GM19238 (cell line): ENCODE measurements at regions not wholly inside any gene's neighbourhood (a gene's known extent, or its start where the extent isn't known, plus 50 kb on each side); places are given as distances from the start of the nearest gene placed in this dataset.
"Not testable (repeated sequence)": the region's sequence is repeated elsewhere in the genome, so short reads cannot be mapped to it uniquely, and the experiment has no call there.

Experiments used
- DNase-seq: peaks from one replicate; pipeline ENCODE4 v3.0.0; 2011; ENCODE audit warnings: low spot score; ENCODE audit not compliant: insufficient read length

DNA sequence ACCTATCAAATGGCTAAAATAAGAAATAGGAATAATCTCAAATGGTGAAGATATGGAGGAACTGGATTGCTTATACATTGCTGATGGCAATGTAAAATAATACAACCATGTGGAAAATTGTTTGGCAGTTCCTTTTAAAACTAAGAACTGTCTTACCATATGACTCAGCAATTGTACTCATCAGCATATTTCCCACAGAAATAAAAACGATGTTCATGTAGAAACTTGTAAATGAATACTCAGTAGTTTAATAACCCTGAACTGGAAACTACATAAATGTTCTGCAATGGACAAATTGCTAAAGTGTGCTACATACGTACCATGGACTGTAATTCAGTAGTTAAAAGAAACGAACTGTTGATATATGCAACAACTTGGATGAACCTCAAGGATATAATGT is 253.9 kb upstream of the RBMS3 start:
- DNase-seq, result no peak

GRCh38 chr3:29031175-29031574 is 249.7 kb upstream of the RBMS3 start:
- DNase-seq, result not testable (repeated sequence)

DNA sequence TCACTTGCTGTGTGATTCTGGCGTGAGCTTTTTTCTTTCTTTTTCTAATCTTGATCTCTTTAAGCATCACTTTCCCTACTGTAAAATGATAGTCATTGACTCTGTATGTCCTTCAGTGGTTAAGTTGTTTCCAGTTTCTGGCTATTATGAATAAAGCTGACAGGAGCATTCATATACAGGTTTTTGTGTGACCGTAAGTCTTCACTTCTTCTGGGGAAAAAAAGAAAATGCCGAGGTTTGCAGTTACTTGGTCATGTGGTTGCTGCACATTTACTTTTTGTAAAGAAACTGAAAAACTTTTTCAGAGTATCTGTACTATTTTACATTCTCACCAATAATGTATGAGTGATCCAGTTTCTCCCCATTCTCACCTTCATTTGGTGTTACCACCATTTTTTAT is 247.4 kb upstream of the RBMS3 start:
- no peak for DNase-seq

DNA sequence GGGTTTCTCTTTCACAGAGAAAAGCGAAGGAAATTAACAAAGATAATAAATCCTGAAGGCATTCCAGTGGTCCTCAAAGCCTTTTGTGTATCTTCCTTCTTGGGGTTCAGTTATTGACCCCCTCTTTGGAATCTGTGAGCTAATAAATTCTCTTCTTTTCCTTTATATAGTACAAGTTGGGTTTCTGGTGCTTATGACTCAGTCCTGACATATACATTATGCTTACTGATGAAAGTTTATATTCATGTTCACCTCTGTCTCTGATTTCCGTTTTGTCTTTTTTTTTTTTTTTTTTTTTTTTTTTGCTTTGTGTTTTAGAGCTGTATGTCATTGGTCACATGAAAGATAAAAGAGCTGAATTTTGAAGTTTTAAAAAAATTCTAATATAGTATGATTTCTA is 230.7 kb upstream of the RBMS3 start:
- no peak for DNase-seq

GRCh38 chr3:29057326-29057725 is 223.5 kb upstream of the RBMS3 start:
- no peak for DNase-seq

GRCh38 chr3:29064085-29064484 is 216.8 kb upstream of the RBMS3 start:
- no peak for DNase-seq

DNA sequence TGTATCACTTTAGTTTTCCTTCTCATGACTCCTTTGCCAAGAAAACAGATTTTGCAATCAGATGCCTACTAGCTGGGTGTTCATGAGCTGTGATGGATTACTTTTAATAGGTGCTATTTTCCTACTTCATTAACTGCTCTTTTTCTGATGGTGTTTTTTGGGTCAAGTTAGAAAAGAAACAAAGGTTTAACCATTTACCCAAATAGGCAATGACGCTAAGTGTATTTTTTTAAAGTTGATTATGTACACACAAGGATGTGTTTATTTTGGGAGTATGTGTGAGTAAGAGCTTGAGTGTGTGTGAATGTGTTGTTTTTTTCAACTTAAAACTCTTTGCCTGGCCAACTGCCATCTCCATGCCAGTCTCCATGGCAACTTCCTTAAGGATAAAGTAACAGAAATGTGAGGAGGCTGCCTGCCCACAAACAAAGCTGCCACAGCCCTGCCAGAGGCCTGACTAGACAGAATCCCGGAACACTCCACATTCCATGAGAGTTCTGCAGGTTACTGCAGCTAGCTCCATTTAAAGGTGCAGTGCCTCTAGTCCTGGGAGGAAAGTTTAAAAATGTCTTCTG is 215.6 kb upstream of the RBMS3 start:
- no peak for DNase-seq

- DNase-seq, result no peak
Observed at GRCh38 chr3:29067007-29067406, 213.9 kb upstream of the RBMS3 start.

- no peak for DNase-seq
Observed at GRCh38 chr3:29070959-29071634, 209.8 kb upstream of the RBMS3 start.

GRCh38 chr3:29072611-29073010 is 208.3 kb upstream of the RBMS3 start:
- no peak for DNase-seq

DNA sequence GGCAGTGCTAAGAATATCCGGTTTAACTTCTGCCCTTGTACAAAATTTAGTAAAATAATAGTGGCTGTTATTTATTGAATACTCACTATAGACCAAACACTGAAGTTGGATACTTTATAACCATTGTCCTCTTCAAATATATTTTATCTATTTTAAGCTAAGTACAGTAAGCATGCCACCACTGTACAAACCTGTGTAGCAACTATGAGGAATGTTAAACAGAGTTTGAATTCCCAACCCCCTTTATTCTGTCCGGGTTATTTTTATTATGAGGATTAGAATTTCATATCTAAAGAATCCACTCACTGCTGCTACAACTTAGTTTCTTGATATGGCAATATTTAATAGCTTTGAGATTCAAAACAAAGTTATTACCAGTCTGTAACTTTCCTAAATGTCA is 203.5 kb upstream of the RBMS3 start:
- no peak for DNase-seq

- no peak for DNase-seq
Observed at GRCh38 chr3:29079358-29079757, 201.5 kb upstream of the RBMS3 start.

GRCh38 chr3:29080967-29081366 is 199.9 kb upstream of the RBMS3 start:
- DNase-seq, result no peak

DNA sequence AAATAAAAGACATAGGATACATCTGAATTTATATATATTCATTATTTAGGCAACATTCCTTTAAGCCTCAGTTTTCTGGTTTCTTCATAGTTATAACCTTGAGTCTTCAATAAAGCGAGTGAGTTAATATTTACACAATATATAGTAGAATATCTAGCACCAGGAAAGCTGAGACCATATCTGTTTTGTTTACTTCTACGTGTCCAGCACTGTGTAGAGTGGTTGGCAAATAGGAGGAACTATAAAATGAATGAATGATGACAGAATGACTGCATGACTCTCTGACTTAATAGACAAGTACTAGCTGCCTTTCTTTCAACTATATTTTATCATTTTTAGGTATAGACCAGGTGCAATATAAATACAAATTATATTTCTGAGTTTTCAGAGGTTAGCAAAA is 197.8 kb upstream of the RBMS3 start:
- no peak for DNase-seq

DNA sequence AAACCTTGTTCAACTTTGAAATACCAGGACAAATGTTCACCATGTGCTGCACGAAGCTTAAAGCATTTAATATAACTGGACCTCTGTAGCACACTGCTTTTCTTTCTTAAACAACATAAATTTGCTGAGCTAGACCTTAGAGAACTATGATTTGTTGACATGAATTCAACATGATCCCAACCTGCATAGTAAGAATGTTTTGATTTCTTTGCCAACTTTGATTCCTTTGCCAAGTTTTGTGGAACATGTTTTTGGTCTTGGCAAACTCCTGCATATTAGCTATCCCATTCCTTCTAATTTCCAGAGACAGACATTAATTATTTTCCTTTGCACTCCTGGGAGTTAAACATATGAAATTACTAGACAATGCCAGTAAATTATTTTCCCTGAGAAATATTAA is 197.2 kb upstream of the RBMS3 start:
- DNase-seq, result no peak

- no peak for DNase-seq
Observed at GRCh38 chr3:29088579-29088978, 192.3 kb upstream of the RBMS3 start.

DNA sequence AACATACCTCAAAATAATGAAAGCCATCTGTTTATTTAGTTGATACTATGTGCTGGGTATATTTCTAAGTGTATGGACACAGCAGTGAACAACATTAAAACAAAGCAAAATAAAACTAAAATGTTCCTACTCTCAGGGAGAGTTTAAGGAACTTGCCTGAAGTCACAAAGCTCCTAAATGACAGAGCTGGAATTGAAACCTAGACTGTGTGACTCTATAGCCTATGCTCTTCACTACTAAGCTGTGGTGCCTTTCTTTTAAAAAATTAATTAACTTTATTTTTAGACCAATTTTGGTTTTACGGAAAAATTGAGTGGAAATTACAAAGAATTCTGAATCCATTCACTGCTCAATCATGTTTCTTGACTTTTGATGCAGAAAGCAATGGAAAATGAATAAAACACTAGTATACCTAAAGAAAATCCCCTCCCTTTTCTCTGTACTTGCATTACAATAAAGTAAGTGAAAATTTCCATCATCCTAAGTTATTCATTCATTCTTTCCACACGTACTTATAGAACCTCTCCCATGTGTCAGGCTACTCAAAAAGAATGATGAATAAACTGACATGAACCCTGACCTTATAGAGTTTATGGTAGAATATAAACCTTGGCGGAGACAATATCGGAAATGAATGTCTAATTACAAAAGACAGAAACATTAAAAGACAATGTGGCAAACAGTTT is 189.8 kb upstream of the RBMS3 start:
- DNase-seq, result no peak

GRCh38 chr3:29091599-29092189 is 189.2 kb upstream of the RBMS3 start:
- DNase-seq, result no peak

- no peak for DNase-seq
Observed at GRCh38 chr3:29092348-29092747, 188.5 kb upstream of the RBMS3 start.

DNA sequence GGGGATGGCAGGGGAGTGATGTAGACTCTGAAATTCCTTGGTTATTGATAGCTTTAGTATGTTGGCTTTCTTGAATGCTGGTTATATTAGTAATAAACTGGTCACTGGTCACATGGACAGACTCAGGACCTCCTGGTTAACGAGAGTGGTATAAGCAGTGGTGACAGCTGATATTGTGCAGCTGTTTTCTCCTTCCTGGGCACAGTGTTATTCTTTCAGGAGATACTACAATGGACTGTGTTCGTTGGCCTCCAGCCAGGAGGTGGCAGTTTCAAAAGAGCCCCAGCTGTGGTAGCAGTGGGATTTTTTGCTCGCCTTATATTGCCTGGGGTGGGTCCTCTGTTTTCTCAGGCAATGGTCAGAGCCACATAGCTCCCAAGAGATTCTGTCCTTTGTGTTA is 181.6 kb upstream of the RBMS3 start:
- no peak for DNase-seq

DNA sequence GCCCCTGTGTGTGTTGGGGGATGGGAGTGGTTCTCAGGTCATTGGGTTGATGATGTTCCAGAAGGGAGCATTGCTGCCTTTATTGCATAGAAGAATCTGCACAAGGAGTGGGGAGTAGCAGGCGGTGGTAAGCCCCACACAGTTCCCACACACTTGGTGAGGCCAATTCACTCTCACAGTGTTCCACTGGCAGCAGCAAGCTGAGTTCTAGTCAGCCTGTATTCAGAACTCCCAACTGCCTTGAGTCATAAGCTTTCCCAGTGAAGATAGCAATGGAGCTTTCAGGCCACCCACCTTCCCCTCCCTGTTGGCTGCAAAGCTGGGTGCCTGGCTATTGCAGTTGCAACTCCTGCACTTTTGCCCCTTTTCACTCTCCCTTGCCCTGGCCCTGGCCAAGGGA is 181.1 kb upstream of the RBMS3 start:
- no peak for DNase-seq

DNA sequence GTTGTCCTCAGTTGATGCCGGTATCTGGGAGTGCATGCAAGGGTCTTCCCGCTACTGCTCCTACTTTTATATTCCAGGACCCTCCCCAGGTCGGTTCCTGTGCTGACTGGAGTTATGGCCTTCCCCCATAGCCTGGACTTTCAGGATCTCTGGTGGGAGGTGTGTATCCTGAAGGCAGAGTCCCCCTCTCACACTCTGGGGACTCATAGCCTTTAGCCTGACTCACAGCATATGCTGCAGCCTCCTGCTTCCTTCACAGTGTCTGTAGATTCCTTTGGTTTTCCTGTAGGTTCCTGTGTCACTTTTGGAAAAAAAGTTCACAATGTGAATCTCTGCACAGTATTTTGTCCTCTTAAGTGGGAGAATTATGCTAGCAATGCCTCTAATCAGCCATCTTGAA is 180.6 kb upstream of the RBMS3 start:
- no peak for DNase-seq

DNA sequence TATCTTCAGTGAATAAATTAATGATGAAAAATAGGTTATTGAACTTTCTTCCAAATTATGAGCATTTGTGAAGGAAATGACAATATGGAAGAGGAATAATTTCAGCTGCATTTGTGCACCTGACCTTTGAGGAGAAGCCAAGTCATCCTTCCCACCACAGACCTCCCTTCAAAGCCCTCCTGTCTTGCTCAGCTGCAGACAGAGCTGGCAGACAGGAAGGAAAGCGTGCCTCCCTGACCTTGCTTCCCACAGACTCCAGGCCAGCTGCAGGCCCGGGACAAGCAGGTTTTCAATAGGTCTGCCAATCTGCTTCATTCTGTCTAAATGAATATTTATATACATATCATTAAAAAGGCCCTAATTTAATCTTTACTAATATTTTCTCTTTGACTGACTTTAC is 152.9 kb upstream of the RBMS3 start:
- DNase-seq, result no peak
